Retinal pigment epithelial cell (primary cell): ENCODE measurements at regions not wholly inside any gene's neighbourhood (a gene's known extent, or its start where the extent isn't known, plus 50 kb on each side); places are given as distances from the start of the nearest gene placed in this dataset.

Experiments used
- DNase-seq: peaks from one replicate; pipeline ENCODE4 v3.0.0-alpha.2; 2010; ENCODE audit warnings: low read depth
- H3K4me3 ChIP-seq: 2 replicates; pipeline ENCODE4 v1.5.1; 2011; ENCODE audit warnings: mild to moderate bottlenecking, low read length, control low read depth, moderate library complexity
- CTCF ChIP-seq: conservative IDR thresholded peaks from 2 replicates; pipeline ENCODE4 v1.5.1; 2011; ENCODE audit warnings: low read depth, low read length, control low read depth, inconsistent platforms

GRCh38 chr18:30622104-30622503 lies 420.4 kb downstream of the DSC3 start:
- no peak overlapping the region for H3K4me3 ChIP-seq
- no peak for TF ChIP-seq CTCF
- no peak for DNase-seq

GRCh38 chr18:30618567-30618966 lies 424.0 kb downstream of the DSC3 start:
- H3K4me3 ChIP-seq = no peak overlapping the region
- DNase-seq = no peak
- no peak for TF ChIP-seq CTCF

- no peak overlapping the region for H3K4me3 ChIP-seq
- TF ChIP-seq CTCF = no peak
- DNase-seq = peak; percentile 39
Observed at GRCh38 chr18:30616414-30616813, 426.1 kb downstream of the DSC3 start.

GRCh38 chr18:30613467-30613801 lies 429.1 kb downstream of the DSC3 start:
- H3K4me3 ChIP-seq = no peak overlapping the region
- no peak for DNase-seq
- no peak for TF ChIP-seq CTCF

- no peak for DNase-seq
Observed at GRCh38 chr18:30601541-30601940, 441.0 kb downstream of the DSC3 start.

GRCh38 chr18:30597202-30597601 lies 445.3 kb downstream of the DSC3 start:
- TF ChIP-seq CTCF = no peak
- H3K4me3 ChIP-seq = no peak overlapping the region
- no peak for DNase-seq

More at GRCh38 chr18:30601541-30601940, 441.0 kb downstream of the DSC3 start:
- TF ChIP-seq CTCF = no peak
- no peak overlapping the region for H3K4me3 ChIP-seq

GRCh38 chr18:30596635-30597034 lies 445.9 kb downstream of the DSC3 start:
- no peak for TF ChIP-seq CTCF
- DNase-seq = no peak
- no peak overlapping the region for H3K4me3 ChIP-seq
